ENCODE measurements at regions not wholly inside any gene's neighbourhood (a gene's known extent, or its start where the extent isn't known, plus 50 kb on each side); places are given as distances from the start of the nearest gene placed in this dataset.
"Not testable (repeated sequence)": the region's sequence is repeated elsewhere in the genome, so short reads cannot be mapped to it uniquely, and the experiment has no call there.

GRCh38 chr3:178345944-178346343, 190.3 kb upstream of the KCNMB2 start:
- DNase-seq (no peak), ATAC-seq (no peak)
- no peak overlapping the region for H3K4me3 Mint-ChIP-seq
- H3K27ac Mint-ChIP-seq, result no peak overlapping the region
- H3K27me3 Mint-ChIP-seq, result peaks cover 20% of the 10 kb centered on the region
- peaks cover 3% of the 10 kb centered on the region for H3K36me3 Mint-ChIP-seq (ENCODE audit: low read depth)
- no peaks in the 10 kb centered on the region for H3K9me3 ChIP-seq (ENCODE audit: control insufficient read depth, low read length, poor library complexity, severe bottlenecking)
- H3K4me1 Mint-ChIP-seq, result no peaks in the 10 kb centered on the region

GRCh38 chr3:178348561-178349217, 187.5 kb upstream of the KCNMB2 start:
- H3K9me3 ChIP-seq (ENCODE audit: control insufficient read depth, low read length, poor library complexity, severe bottlenecking); H3K27me3 Mint-ChIP-seq; DNase-seq; H3K4me3 Mint-ChIP-seq; H3K27ac Mint-ChIP-seq; H3K36me3 Mint-ChIP-seq (ENCODE audit: low read depth); ATAC-seq; H3K4me1 Mint-ChIP-seq: not testable (repeated sequence)

GRCh38 chr3:178349218-178349596, 187.0 kb upstream of the KCNMB2 start:
- not testable (repeated sequence) for H3K36me3 Mint-ChIP-seq (ENCODE audit: low read depth); DNase-seq; H3K4me1 Mint-ChIP-seq; ATAC-seq; H3K9me3 ChIP-seq (ENCODE audit: control insufficient read depth, low read length, poor library complexity, severe bottlenecking); H3K27ac Mint-ChIP-seq; H3K4me3 Mint-ChIP-seq; H3K27me3 Mint-ChIP-seq

GRCh38 chr3:178350763-178351162, 185.5 kb upstream of the KCNMB2 start:
- Mint-ChIP-seq H3K36me3 (ENCODE audit: low read depth) (no peaks in the 10 kb centered on the region), H3K27ac (no peak overlapping the region)

GRCh38 chr3:178352326-178353005, 183.8 kb upstream of the KCNMB2 start:
- no peaks in the 10 kb centered on the region for H3K27me3 Mint-ChIP-seq
- no peak for DNase-seq
- H3K4me3 Mint-ChIP-seq, result no peak overlapping the region
- ATAC-seq, result no peak
- no peaks in the 10 kb centered on the region for H3K4me1 Mint-ChIP-seq
- H3K27ac Mint-ChIP-seq, result no peak overlapping the region
- H3K9me3 ChIP-seq (ENCODE audit: control insufficient read depth, low read length, poor library complexity, severe bottlenecking), result no peaks in the 10 kb centered on the region
- H3K36me3 Mint-ChIP-seq (ENCODE audit: low read depth), result peaks cover 2% of the 10 kb centered on the region

More at GRCh38 chr3:178350763-178351162, 185.5 kb upstream of the KCNMB2 start:
- DNase-seq (no peak), ATAC-seq (no peak)
- Mint-ChIP-seq H3K4me3 (no peak overlapping the region), H3K27me3 (no peaks in the 10 kb centered on the region), H3K4me1 (no peaks in the 10 kb centered on the region)
- no peaks in the 10 kb centered on the region for H3K9me3 ChIP-seq (ENCODE audit: control insufficient read depth, low read length, poor library complexity, severe bottlenecking)

- Mint-ChIP-seq H3K36me3 (ENCODE audit: low read depth) (peaks cover 2% of the 10 kb centered on the region), H3K4me1 (no peaks in the 10 kb centered on the region), H3K27ac (no peak overlapping the region), H3K4me3 (no peak overlapping the region), H3K27me3 (no peaks in the 10 kb centered on the region)
- H3K9me3 ChIP-seq (ENCODE audit: control insufficient read depth, low read length, poor library complexity, severe bottlenecking), result no peaks in the 10 kb centered on the region
- no peak for ATAC-seq
- DNase-seq, result no peak
Observed at GRCh38 chr3:178353006-178353694, 183.1 kb upstream of the KCNMB2 start.

- ATAC-seq, result no peak
- no peaks in the 10 kb centered on the region for H3K9me3 ChIP-seq (ENCODE audit: control insufficient read depth, low read length, poor library complexity, severe bottlenecking)
- no peak for DNase-seq
- Mint-ChIP-seq H3K4me1 (no peaks in the 10 kb centered on the region), H3K27ac (no peak overlapping the region), H3K36me3 (ENCODE audit: low read depth) (peaks cover 4% of the 10 kb centered on the region), H3K27me3 (no peaks in the 10 kb centered on the region), H3K4me3 (no peak overlapping the region)
Observed at GRCh38 chr3:178359728-178360127, 176.5 kb upstream of the KCNMB2 start.

- H3K36me3 Mint-ChIP-seq (ENCODE audit: low read depth); H3K4me1 Mint-ChIP-seq; DNase-seq; H3K9me3 ChIP-seq (ENCODE audit: control insufficient read depth, low read length, poor library complexity, severe bottlenecking); H3K27ac Mint-ChIP-seq; H3K27me3 Mint-ChIP-seq; ATAC-seq; H3K4me3 Mint-ChIP-seq: not testable (repeated sequence)
Observed at GRCh38 chr3:178363048-178363447, 173.2 kb upstream of the KCNMB2 start.

- peaks cover 2% of the 10 kb centered on the region for H3K4me1 Mint-ChIP-seq
- H3K4me3 Mint-ChIP-seq, result no peak overlapping the region
- no peaks in the 10 kb centered on the region for H3K9me3 ChIP-seq (ENCODE audit: control insufficient read depth, low read length, poor library complexity, severe bottlenecking)
- H3K27me3 Mint-ChIP-seq, result peaks cover 24% of the 10 kb centered on the region
- no peaks in the 10 kb centered on the region for H3K36me3 Mint-ChIP-seq (ENCODE audit: low read depth)
- ATAC-seq (no peak), DNase-seq (no peak)
- H3K27ac Mint-ChIP-seq, result no peak overlapping the region
Observed at GRCh38 chr3:178367817-178368617, 168.2 kb upstream of the KCNMB2 start.

GRCh38 chr3:178369006-178369405, 167.2 kb upstream of the KCNMB2 start:
- H3K27me3 Mint-ChIP-seq, result peaks cover 33% of the 10 kb centered on the region
- no peaks in the 10 kb centered on the region for H3K36me3 Mint-ChIP-seq (ENCODE audit: low read depth)
- H3K4me1 Mint-ChIP-seq, result peaks cover 2% of the 10 kb centered on the region
- H3K4me3 Mint-ChIP-seq, result no peak overlapping the region
- no peak overlapping the region for H3K27ac Mint-ChIP-seq
- DNase-seq (no peak), ATAC-seq (no peak)
- H3K9me3 ChIP-seq (ENCODE audit: control insufficient read depth, low read length, poor library complexity, severe bottlenecking), result no peaks in the 10 kb centered on the region

- DNase-seq, result no peak
- peaks cover 2% of the 10 kb centered on the region for H3K4me1 Mint-ChIP-seq
- no peak for ATAC-seq
- peaks cover 41% of the 10 kb centered on the region for H3K27me3 Mint-ChIP-seq
- no peak overlapping the region for H3K4me3 Mint-ChIP-seq
- no peaks in the 10 kb centered on the region for H3K36me3 Mint-ChIP-seq (ENCODE audit: low read depth)
- no peaks in the 10 kb centered on the region for H3K9me3 ChIP-seq (ENCODE audit: control insufficient read depth, low read length, poor library complexity, severe bottlenecking)
- H3K27ac Mint-ChIP-seq, result no peak overlapping the region
Observed at GRCh38 chr3:178369811-178370210, 166.4 kb upstream of the KCNMB2 start.

GRCh38 chr3:178370387-178370786, 165.8 kb upstream of the KCNMB2 start:
- Mint-ChIP-seq H3K27ac (no peak overlapping the region), H3K36me3 (ENCODE audit: low read depth) (no peaks in the 10 kb centered on the region), H3K27me3 (peaks cover 41% of the 10 kb centered on the region), H3K4me1 (peaks cover 2% of the 10 kb centered on the region), H3K4me3 (no peak overlapping the region)
- no peaks in the 10 kb centered on the region for H3K9me3 ChIP-seq (ENCODE audit: control insufficient read depth, low read length, poor library complexity, severe bottlenecking)
- ATAC-seq (no peak), DNase-seq (no peak)

- H3K4me3 Mint-ChIP-seq, result no peak overlapping the region
- DNase-seq, result no peak
- H3K27ac Mint-ChIP-seq, result no peak overlapping the region
- H3K27me3 Mint-ChIP-seq, result peaks cover 26% of the 10 kb centered on the region
- no peaks in the 10 kb centered on the region for H3K9me3 ChIP-seq (ENCODE audit: control insufficient read depth, low read length, poor library complexity, severe bottlenecking)
- ATAC-seq, result no peak
- H3K4me1 Mint-ChIP-seq, result peaks cover 4% of the 10 kb centered on the region
- no peaks in the 10 kb centered on the region for H3K36me3 Mint-ChIP-seq (ENCODE audit: low read depth)
Observed at GRCh38 chr3:178381555-178381954, 154.7 kb upstream of the KCNMB2 start.
